PC-3 (cell line): ENCODE measurements at regions not wholly inside any gene's neighbourhood (a gene's known extent, or its start where the extent isn't known, plus 50 kb on each side); places are given as distances from the start of the nearest gene placed in this dataset.

Source experiments
- ATAC-seq: fragments of 200-7000 bp; cut with Tn5 transposase; 2 replicates; pipeline ENCODE4 v1.9.1; 2020; ENCODE audit warnings: mild to moderate bottlenecking, moderate library complexity
- BruUV-seq: library from RNA; stranded (reverse); fragments of 400-500 nt; replicated peaks from 2 replicates; lab custom pipeline; 2021; lab: Mats Ljungman, UMichigan
- CTCF ChIA-PET: fragments of 300-600 bp; sonication (Branson Sonifier 250); formaldehyde crosslinking; loops from one replicate; lab custom pipeline; 2022; ENCODE audit warnings: antibody characterized with exemption; lab: Charles Lee
- POLR2A ChIA-PET: fragments of 300-600 bp; sonication (Branson Sonifier 250); formaldehyde crosslinking; loops from one replicate; lab custom pipeline; 2022; ENCODE audit warnings: antibody characterized with exemption; ENCODE audit not compliant: unreplicated experiment; lab: Charles Lee
- DNase-seq: peaks from one replicate; pipeline ENCODE4 v3.0.0-alpha.2; 2015
- H2AFZ ChIP-seq: fragments of 300-600 bp; sonication (generic); 2 replicates; pipeline ENCODE4 v1.6.0; 2016; ENCODE audit warnings: antibody characterized with exemption, low read length
- H3F3A ChIP-seq: fragments of 300-600 bp; sonication (generic); one replicate; pipeline ENCODE4 v1.6.0; 2017; ENCODE audit warnings: antibody characterized with exemption, low read length, control low read depth, mild to moderate bottlenecking; ENCODE audit not compliant: unreplicated experiment
- H3K27ac ChIP-seq: fragments of 300-600 bp; sonication (generic); 2 replicates; pipeline ENCODE4 v1.5.1; 2016; ENCODE audit warnings: mild to moderate bottlenecking, low read length
- H3K27me3 ChIP-seq: fragments of 300-600 bp; sonication (generic); 2 replicates; pipeline ENCODE4 v1.6.1; 2016; ENCODE audit warnings: low read length, mixed read lengths
- H3K36me3 ChIP-seq: fragments of 300-600 bp; sonication (generic); 2 replicates; pipeline ENCODE4 v1.6.1; 2016; ENCODE audit warnings: low read depth, mixed run types, low read length, mixed read lengths
- H3K4me1 ChIP-seq: fragments of 300-600 bp; sonication (generic); 2 replicates; pipeline ENCODE4 v1.5.1; 2016; ENCODE audit warnings: low read length; ENCODE audit not compliant: insufficient read depth
- H3K4me2 ChIP-seq: fragments of 300-600 bp; sonication (generic); 2 replicates; pipeline ENCODE4 v1.6.0; 2016; ENCODE audit warnings: low read length
- H3K4me3 ChIP-seq: fragments of 300-600 bp; sonication (generic); 2 replicates; pipeline ENCODE4 v1.5.1; 2016; ENCODE audit warnings: mild to moderate bottlenecking, low read length, mixed read lengths
- H3K79me2 ChIP-seq: fragments of 300-600 bp; sonication (generic); 2 replicates; pipeline ENCODE4 v1.6.1; 2017; ENCODE audit warnings: low read length, mixed read lengths
- H3K9ac ChIP-seq: fragments of 300-600 bp; sonication (generic); 2 replicates; pipeline ENCODE4 v1.6.0; 2016; ENCODE audit warnings: mild to moderate bottlenecking, low read length
- H3K9me2 ChIP-seq: fragments of 300-600 bp; sonication (generic); replicated peaks from 2 replicates; pipeline ENCODE4 v1.6.1; 2016; ENCODE audit warnings: mixed run types, low read length, mixed read lengths
- H3K9me3 ChIP-seq: fragments of 300-600 bp; sonication (generic); 2 replicates; pipeline ENCODE4 v1.6.1; 2016; ENCODE audit warnings: low read length, mixed read lengths
- H4K20me1 ChIP-seq: fragments of 300-600 bp; sonication (generic); 2 replicates; pipeline ENCODE4 v1.6.1; 2016; ENCODE audit warnings: low read length, mixed read lengths
- EZH2 ChIP-seq: fragments of 300-600 bp; sonication (generic); IDR thresholded peaks from one replicate; pipeline ENCODE4 v1.6.1; 2017; ENCODE audit warnings: antibody characterized with exemption, mild to moderate bottlenecking, low read length; ENCODE audit not compliant: unreplicated experiment
- EZH2phosphoT487 ChIP-seq: fragments of 300-600 bp; sonication (generic); IDR thresholded peaks from 2 replicates; pipeline ENCODE4 v1.6.1; 2018; ENCODE audit warnings: mild to moderate bottlenecking, antibody characterized with exemption, low read length, borderline replicate concordance
- intact Hi-C: fragments of 100-400 bp; cut with micrococcal nuclease; formaldehyde crosslinking; loops from 2 replicates; pipeline ENCODE4 v1.9.0; 2023
- TF ChIP-seq, protein P1 (sequence below): fragments of 300-600 bp; sonication (generic); conservative IDR thresholded peaks from 2 replicates; pipeline ENCODE4 v1.5.1; 2017; ENCODE audit warnings: antibody characterized with exemption, low read depth, mild to moderate bottlenecking, low read length

DNA sequence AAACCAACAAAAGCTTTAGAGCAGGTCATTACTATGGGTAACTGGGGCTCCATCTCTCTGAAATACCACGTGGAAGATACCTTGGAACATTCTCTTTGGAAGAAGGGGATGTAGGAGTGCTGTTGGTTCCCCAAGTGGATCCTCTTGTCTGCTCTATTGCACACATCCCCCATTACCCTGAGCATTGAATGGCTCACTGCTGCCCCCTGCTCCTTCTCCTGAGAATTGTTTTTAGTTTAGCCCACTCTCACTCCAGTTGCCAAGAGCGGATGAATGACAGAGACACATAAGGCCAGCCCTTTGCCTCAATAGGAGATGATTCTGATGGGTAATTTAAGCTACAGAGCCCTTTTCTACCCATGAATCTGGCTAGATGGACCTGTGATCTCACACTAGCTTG is 135.6 kb upstream of the SUCLG2 start:
- DNase-seq, result peak; percentile 49
- Histone ChIP-seq H3K4me1 (peaks cover 8% of the 10 kb centered on the region), H3K27me3 (no peaks in the 10 kb centered on the region), H3F3A (no peaks in the 10 kb centered on the region), H4K20me1 (no peaks in the 10 kb centered on the region), H3K79me2 (no peaks in the 10 kb centered on the region), H3K4me2 (no peak overlapping the region), H3K9me2 (no peaks in the 10 kb centered on the region), H3K9ac (no peak overlapping the region), H3K4me3 (no peak overlapping the region), H2AFZ (no peak overlapping the region), H3K36me3 (no peaks in the 10 kb centered on the region), H3K9me3 (no peaks in the 10 kb centered on the region), H3K27ac (no peak overlapping the region)
- ATAC-seq, result peak; percentile 59; the same call in 1 of the 2 replicates
- intact Hi-C loops, result loop anchor here (5.0 to 10.0 kb wide), 2 partner anchors 225 to 408 kb away; no protein-coding TSS in a partner anchor
- BruUV-seq, result no TSS peak
- TF ChIP-seq, protein P1, sequence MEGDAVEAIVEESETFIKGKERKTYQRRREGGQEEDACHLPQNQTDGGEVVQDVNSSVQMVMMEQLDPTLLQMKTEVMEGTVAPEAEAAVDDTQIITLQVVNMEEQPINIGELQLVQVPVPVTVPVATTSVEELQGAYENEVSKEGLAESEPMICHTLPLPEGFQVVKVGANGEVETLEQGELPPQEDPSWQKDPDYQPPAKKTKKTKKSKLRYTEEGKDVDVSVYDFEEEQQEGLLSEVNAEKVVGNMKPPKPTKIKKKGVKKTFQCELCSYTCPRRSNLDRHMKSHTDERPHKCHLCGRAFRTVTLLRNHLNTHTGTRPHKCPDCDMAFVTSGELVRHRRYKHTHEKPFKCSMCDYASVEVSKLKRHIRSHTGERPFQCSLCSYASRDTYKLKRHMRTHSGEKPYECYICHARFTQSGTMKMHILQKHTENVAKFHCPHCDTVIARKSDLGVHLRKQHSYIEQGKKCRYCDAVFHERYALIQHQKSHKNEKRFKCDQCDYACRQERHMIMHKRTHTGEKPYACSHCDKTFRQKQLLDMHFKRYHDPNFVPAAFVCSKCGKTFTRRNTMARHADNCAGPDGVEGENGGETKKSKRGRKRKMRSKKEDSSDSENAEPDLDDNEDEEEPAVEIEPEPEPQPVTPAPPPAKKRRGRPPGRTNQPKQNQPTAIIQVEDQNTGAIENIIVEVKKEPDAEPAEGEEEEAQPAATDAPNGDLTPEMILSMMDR, result peak; percentile 58
- TF ChIP-seq EZH2 (no peak), EZH2phosphoT487 (no peak)
- ChIA-PET POLR2A (no interaction called here), CTCF (no interaction called here)

DNA sequence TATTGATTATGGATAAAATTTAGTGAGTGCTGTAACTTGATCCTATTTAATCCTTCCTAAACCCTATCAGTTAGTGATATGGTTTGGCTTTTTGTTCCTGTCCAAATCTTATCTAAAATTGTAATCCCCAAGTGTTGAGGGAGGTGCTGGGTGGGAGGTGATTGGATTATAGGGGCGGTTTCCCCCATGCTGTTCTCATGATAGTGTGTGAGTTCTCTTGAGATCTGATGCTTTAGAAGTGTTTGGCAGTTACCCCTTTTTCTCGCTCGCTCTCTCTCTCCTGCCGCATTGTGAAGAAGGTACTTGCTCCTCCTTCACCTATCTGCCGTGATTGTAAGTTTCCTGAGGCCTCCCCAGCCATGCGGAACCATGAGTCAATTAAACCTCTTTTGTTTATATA is 134.0 kb upstream of the SUCLG2 start:
- Histone ChIP-seq H3K27ac (no peak overlapping the region), H3K27me3 (no peaks in the 10 kb centered on the region), H3K36me3 (no peaks in the 10 kb centered on the region), H3K79me2 (no peaks in the 10 kb centered on the region), H3F3A (no peaks in the 10 kb centered on the region), H3K4me3 (no peak overlapping the region), H3K9me2 (no peaks in the 10 kb centered on the region), H2AFZ (no peak overlapping the region), H3K9ac (no peak overlapping the region), H4K20me1 (no peaks in the 10 kb centered on the region), H3K4me2 (no peak overlapping the region), H3K9me3 (no peaks in the 10 kb centered on the region), H3K4me1 (peaks cover 15% of the 10 kb centered on the region)
- CTCF ChIA-PET, result no interaction called here
- POLR2A ChIA-PET, result no interaction called here
- DNase-seq, result no peak
- intact Hi-C loops, result no loop called here
- no TSS peak for BruUV-seq
- no peak for TF ChIP-seq EZH2phosphoT487
- TF ChIP-seq, protein P1, result no peak
- TF ChIP-seq EZH2, result no peak
- no peak for ATAC-seq
